OCI-LY7 (cell line): ENCODE measurements at regions not wholly inside any gene's neighbourhood (a gene's known extent, or its start where the extent isn't known, plus 50 kb on each side); places are given as distances from the start of the nearest gene placed in this dataset.

Experiments
- BruUV-seq: library from RNA; stranded (reverse); fragments of 400-500 nt; replicated peaks from 2 replicates; lab custom pipeline; 2021; lab: Mats Ljungman, UMichigan
- CTCF ChIA-PET: fragments of 300-600 bp; sonication (Branson Sonifier 250); formaldehyde crosslinking; loops from one replicate; lab custom pipeline; 2022; ENCODE audit warnings: antibody characterized with exemption; ENCODE audit not compliant: unreplicated experiment; lab: Charles Lee
- POLR2A ChIA-PET: fragments of 300-600 bp; sonication (Branson Sonifier 250); formaldehyde crosslinking; loops from one replicate; lab custom pipeline; 2022; ENCODE audit warnings: antibody characterized with exemption; lab: Charles Lee
- DNase-seq: peaks from one replicate; pipeline ENCODE4 v3.0.0-alpha.2; 2015; ENCODE audit warnings: low spot score
- H2AFZ ChIP-seq: fragments of 200-600 bp; sonication (generic), shearing (Covaris generic); 2 replicates; pipeline ENCODE4 v1.6.1; 2014; ENCODE audit warnings: mild to moderate bottlenecking, antibody characterized with exemption, low read length, moderate library complexity
- H3K27ac ChIP-seq: fragments of 200-600 bp; sonication (generic); 2 replicates; pipeline ENCODE4 v1.5.1; 2014; ENCODE audit warnings: mixed run types, low read depth, mild to moderate bottlenecking, moderate library complexity, low read length, inconsistent platforms; ENCODE audit not compliant: poor library complexity, severe bottlenecking
- H3K36me3 ChIP-seq: fragments of 200-600 bp; sonication (generic); 2 replicates; pipeline ENCODE4 v1.6.1; 2014; ENCODE audit warnings: mild to moderate bottlenecking, antibody characterized with exemption, low read length, moderate library complexity, mixed read lengths; ENCODE audit not compliant: insufficient read depth
- H3K4me1 ChIP-seq: fragments of 200-600 bp; sonication (generic); 2 replicates; pipeline ENCODE4 v1.5.1; 2014; ENCODE audit warnings: mild to moderate bottlenecking, low read length; ENCODE audit not compliant: insufficient read depth, poor library complexity, severe bottlenecking
- H3K4me2 ChIP-seq: fragments of 200-600 bp; sonication (generic); 2 replicates; pipeline ENCODE4 v1.6.1; 2014; ENCODE audit warnings: mild to moderate bottlenecking, low read length
- H3K4me3 ChIP-seq: fragments of 200-600 bp; sonication (generic); 2 replicates; pipeline ENCODE4 v1.5.1; 2014; ENCODE audit warnings: mild to moderate bottlenecking, low read depth, low read length; ENCODE audit not compliant: poor library complexity, severe bottlenecking
- H3K79me2 ChIP-seq: fragments of 200-600 bp; sonication (generic); 2 replicates; pipeline ENCODE4 v1.6.1; 2016; ENCODE audit warnings: low read depth, mild to moderate bottlenecking, low read length, moderate library complexity, mixed read lengths; ENCODE audit not compliant: insufficient read depth
- H3K9me2 ChIP-seq: fragments of 200-600 bp; sonication (generic); 2 replicates; pipeline ENCODE4 v1.6.1; 2016; ENCODE audit warnings: mild to moderate bottlenecking, low read length, mixed read lengths; ENCODE audit not compliant: insufficient read depth
- H3K9me3 ChIP-seq: fragments of 200-600 bp; sonication (generic); 2 replicates; pipeline ENCODE4 v1.6.1; 2014; ENCODE audit warnings: mild to moderate bottlenecking, mixed run types, low read length, mixed read lengths
- H4K20me1 ChIP-seq: fragments of 200-600 bp; sonication (generic); 2 replicates; pipeline ENCODE4 v1.6.1; 2014; ENCODE audit warnings: mild to moderate bottlenecking, antibody characterized with exemption, low read length, moderate library complexity, mixed read lengths; ENCODE audit not compliant: insufficient read depth
- EZH2phosphoT487 ChIP-seq: fragments of 200-600 bp; sonication (generic); IDR thresholded peaks from 2 replicates; pipeline ENCODE4 v1.6.1; 2018; ENCODE audit warnings: low read depth, borderline replicate concordance, mild to moderate bottlenecking, mixed run types, antibody characterized with exemption, low read length, moderate library complexity, mixed read lengths
- intact Hi-C: fragments of 100-400 bp; cut with micrococcal nuclease; formaldehyde crosslinking; loops from one replicate; pipeline ENCODE4 v1.10.0; 2022; ENCODE audit not compliant: unreplicated experiment
- TF ChIP-seq, protein P1 (sequence below): fragments of 200-600 bp; sonication (generic); conservative IDR thresholded peaks from 2 replicates; pipeline ENCODE4 v1.5.1; 2014; ENCODE audit warnings: mild to moderate bottlenecking, antibody characterized with exemption, low read length, moderate library complexity, mixed read lengths

DNA sequence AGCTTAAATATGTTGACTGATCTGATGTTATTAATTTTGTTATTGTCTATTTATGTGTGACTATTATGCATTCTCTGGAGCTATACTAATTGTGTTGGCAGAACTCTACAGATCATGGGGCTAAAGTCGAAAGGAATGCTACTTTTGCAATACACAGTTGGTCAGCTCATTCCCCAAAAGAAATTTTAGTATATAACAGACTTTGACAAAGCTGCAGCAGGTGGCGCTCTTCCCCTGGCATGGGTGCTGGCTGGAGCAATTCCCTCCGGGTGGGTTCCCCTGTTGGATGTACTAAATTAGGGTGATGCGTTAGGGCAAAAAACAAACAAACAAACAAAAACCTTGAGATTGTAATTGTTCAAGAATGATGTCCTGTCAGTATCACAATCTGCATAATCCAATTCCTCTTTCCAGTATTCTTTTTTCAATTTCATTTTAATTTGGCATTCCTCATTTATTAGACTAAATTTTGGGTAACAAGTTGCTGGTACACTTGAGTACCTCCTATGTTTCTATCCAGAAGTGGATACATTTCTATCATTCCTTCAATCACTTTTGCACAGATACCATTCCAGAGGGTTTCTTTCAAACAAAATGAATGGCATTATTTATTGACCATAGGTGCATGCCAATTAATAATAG is 322.8 kb upstream of the EDNRB start:
- no TSS peak for BruUV-seq

DNA sequence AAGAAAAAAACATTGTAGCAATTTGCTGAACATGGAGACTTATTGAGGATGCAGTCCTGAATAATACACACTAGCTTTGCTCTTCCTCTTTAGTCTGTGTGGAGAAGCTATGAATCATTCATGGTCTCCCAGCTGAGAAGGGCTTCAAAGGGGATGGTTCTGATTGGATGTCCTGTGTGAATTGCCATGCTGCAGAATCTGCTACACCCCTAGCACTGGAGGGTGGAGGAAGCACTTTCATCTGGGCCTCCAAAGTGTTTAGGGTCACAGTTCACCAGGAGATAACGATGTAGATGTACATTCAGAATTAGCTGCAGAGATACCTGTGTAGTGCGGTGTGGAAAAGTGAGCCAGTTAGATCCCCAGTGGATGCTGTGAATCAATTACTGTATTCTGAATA is 321.1 kb upstream of the EDNRB start:
- Histone ChIP-seq H3K36me3 (no peaks in the 10 kb centered on the region), H3K79me2 (no peaks in the 10 kb centered on the region), H3K27ac (no peak overlapping the region), H3K9me3 (no peaks in the 10 kb centered on the region), H2AFZ (no peak overlapping the region), H3K4me2 (no peak overlapping the region), H3K9me2 (no peaks in the 10 kb centered on the region), H4K20me1 (no peaks in the 10 kb centered on the region), H3K4me1 (no peaks in the 10 kb centered on the region), H3K4me3 (no peak overlapping the region)
- TF ChIP-seq, protein P1, sequence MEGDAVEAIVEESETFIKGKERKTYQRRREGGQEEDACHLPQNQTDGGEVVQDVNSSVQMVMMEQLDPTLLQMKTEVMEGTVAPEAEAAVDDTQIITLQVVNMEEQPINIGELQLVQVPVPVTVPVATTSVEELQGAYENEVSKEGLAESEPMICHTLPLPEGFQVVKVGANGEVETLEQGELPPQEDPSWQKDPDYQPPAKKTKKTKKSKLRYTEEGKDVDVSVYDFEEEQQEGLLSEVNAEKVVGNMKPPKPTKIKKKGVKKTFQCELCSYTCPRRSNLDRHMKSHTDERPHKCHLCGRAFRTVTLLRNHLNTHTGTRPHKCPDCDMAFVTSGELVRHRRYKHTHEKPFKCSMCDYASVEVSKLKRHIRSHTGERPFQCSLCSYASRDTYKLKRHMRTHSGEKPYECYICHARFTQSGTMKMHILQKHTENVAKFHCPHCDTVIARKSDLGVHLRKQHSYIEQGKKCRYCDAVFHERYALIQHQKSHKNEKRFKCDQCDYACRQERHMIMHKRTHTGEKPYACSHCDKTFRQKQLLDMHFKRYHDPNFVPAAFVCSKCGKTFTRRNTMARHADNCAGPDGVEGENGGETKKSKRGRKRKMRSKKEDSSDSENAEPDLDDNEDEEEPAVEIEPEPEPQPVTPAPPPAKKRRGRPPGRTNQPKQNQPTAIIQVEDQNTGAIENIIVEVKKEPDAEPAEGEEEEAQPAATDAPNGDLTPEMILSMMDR, result no peak
- no peak for TF ChIP-seq EZH2phosphoT487
- DNase-seq, result no peak
- ChIA-PET CTCF (no interaction called here), POLR2A (interaction anchor here (1.1 to 1.8 kb wide), 2 partner anchors 15 to 108 kb away, joined by 3 to 4 read pairs; no protein-coding TSS in a partner anchor)
- intact Hi-C loops, result no loop called here
- no TSS peak for BruUV-seq

More for the DNA sequence above, 322.8 kb upstream of the EDNRB start:
- ChIA-PET CTCF (no interaction called here), POLR2A (interaction anchor here (1.8 kb wide), 1 partner anchor 13 kb away, joined by 3 read pairs; no protein-coding TSS in a partner anchor)
- Histone ChIP-seq H3K4me2 (no peak overlapping the region), H3K4me1 (no peaks in the 10 kb centered on the region), H2AFZ (no peak overlapping the region), H3K79me2 (no peaks in the 10 kb centered on the region), H3K4me3 (no peak overlapping the region), H4K20me1 (no peaks in the 10 kb centered on the region), H3K9me2 (no peaks in the 10 kb centered on the region), H3K27ac (no peak overlapping the region), H3K9me3 (no peaks in the 10 kb centered on the region), H3K36me3 (no peaks in the 10 kb centered on the region)
- intact Hi-C loops, result loop anchor here (1.0 kb wide), 1 partner anchor 737 kb away; no protein-coding TSS in a partner anchor
- TF ChIP-seq, protein P1, result peak; percentile 87
- TF ChIP-seq EZH2phosphoT487, result no peak
- DNase-seq, result peak; percentile 41

DNA sequence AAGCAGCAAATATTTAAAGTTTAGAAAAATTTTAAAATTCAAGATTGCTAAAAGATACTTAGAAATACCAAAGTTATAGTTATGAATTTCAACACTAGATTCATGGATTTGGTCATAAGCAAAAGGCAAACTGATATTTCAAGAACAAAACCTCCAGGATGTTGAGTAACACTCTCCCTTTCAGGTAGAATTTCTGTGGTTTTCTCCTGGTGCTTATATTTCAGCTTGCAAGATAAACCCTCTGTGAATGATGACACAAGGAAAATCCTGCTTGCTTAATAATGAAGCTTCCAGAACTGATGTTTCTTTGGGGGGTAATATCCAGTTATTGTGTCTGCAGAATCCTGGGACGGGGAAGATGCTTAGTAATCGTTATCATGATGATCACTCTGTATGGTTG is 320.3 kb upstream of the EDNRB start:
- H2AFZ ChIP-seq, result no peak overlapping the region
- H3K27ac ChIP-seq, result no peak overlapping the region
- no peaks in the 10 kb centered on the region for H3K9me3 ChIP-seq
- no peak for DNase-seq
- TF ChIP-seq EZH2phosphoT487, result no peak
- TF ChIP-seq, protein P1, result no peak
- H3K4me1 ChIP-seq, result no peaks in the 10 kb centered on the region
- H3K4me2 ChIP-seq, result no peak overlapping the region
- no peaks in the 10 kb centered on the region for H3K79me2 ChIP-seq
- no TSS peak for BruUV-seq
- ChIA-PET POLR2A (no interaction called here), CTCF (no interaction called here)
- no peaks in the 10 kb centered on the region for H4K20me1 ChIP-seq
- H3K9me2 ChIP-seq, result no peaks in the 10 kb centered on the region
- intact Hi-C loops, result no loop called here
- no peaks in the 10 kb centered on the region for H3K36me3 ChIP-seq
- no peak overlapping the region for H3K4me3 ChIP-seq
